Hypothalamus (tissue), 51 donors: ENCODE measurements at regions not wholly inside any gene's neighbourhood (a gene's known extent, or its start where the extent isn't known, plus 50 kb on each side); places are given as distances from the start of the nearest gene placed in this dataset.
"Not testable (repeated sequence)": the region's sequence is repeated elsewhere in the genome, so short reads cannot be mapped to it uniquely, and the experiment has no call there.

ENCODE experiments used
- DNase-seq, 51 donors: peaks; one replicate each; lab custom pipeline; 2025; lab: John Stamatoyannopoulos, UW

DNA sequence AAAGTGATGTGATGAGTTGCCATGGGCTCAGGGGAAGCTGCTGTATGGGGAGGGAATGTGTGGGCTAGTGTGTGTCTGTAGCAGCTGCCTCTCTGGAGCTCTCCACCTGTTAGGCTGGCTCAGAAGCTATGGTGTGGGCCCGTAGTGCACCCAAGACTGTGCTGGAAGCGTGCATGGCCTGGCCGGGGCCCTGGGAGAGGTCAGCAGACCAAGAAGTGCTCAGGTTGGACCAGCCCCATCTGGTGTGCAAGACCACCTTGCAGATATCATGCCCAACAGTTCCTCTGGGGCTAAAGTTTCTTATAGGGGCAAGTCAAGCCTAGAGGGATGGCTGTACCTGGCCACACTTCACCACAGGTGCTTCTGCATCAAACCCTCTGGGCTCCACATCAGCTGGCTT lies 274.4 kb upstream of the CCDC179 start:
- DNase-seq = no peak

DNA sequence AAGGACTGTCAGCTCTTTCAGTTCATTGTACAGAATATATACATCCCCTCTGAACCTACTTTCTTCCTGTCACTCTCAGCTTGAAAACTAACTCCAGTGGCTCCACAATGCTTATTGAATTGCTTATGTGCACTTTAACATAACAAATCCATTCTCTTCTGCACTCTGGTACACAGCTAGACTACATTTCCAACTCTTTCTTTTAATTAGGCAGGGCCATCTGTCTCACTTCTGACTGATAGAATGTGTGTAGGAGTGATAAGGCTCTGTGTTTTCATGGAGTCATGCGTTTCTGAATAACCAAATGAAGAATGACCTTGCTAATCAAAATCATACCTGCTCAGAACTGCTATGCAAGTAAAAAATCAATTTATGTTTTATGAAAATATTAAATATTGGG lies 278.5 kb upstream of the CCDC179 start:
- DNase-seq = no peak

DNA sequence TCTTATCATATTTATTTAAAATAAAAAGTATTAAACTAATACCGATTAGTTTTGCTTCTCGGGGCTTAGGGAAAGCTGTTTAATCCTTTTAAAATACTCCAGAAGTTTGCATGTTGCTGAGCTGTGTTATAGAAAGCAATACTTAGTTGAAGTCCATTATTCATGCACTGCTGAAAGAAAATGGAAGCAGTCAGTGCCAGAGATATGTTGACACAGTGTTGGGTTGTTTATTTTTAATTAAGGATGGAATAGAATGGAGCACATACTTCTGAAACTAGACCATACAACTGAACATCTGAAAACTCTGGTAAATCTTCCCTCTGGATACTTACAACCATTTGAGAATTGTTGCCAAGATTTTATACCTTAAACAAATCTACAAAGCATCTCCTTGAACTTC lies 282.7 kb upstream of the CCDC179 start:
- DNase-seq = no peak

DNA sequence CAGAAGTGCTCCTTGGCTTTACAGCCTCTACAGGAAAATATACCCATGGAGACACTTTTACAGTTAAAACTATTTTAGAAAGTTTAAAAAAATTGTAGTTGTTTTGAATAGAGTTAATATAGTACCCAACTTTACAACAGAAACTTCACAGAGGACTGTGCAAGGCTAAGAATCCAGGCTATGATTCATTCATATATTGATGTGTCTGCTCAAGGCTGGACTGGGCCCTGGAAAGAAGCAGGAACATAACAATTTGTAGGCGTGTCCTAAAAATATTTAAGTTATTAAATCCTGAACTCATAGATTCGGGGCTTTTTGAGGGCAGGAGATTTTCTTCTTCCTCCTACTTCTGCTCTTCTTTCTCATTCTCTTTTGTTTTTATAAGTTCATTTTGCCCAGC lies 291.5 kb upstream of the CCDC179 start:
- no peak for DNase-seq

DNA sequence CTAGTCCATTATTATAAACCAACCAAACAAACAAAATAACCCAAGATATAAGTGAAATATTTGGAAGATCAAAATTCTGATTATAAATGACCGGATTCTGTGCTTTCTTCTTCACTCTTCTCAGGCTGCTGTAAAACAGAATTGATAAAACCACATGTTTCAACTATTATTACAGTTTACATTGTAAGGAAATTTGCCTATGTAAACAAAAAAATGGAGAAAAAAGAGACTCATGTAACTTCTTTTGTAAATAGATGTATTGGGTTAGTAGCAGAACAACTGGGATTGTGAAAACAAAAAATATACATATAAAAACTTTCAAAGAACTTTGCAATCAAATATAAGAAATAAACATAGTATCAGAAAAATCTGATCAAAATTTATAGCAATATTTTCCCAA lies 295.2 kb upstream of the CCDC179 start:
- no peak for DNase-seq

DNA sequence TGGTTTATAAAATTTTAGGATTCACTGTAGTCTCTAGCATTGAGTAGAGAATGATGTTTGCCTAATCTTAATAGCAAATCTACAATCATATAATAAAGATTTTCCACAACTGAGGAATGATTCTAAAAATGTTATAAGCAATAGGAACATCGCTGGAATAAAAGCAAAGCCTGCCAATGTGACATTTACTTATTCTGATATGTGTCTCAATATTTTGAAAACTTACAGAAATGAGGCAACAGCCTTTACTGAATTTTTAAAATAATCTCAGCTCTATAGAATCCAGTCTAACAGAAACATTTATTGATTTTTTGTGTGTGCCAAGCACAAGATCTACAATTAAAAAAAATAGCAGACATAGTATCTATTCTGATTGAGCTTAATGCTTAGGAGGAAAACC lies 303.7 kb upstream of the CCDC179 start:
- DNase-seq = no peak

DNA sequence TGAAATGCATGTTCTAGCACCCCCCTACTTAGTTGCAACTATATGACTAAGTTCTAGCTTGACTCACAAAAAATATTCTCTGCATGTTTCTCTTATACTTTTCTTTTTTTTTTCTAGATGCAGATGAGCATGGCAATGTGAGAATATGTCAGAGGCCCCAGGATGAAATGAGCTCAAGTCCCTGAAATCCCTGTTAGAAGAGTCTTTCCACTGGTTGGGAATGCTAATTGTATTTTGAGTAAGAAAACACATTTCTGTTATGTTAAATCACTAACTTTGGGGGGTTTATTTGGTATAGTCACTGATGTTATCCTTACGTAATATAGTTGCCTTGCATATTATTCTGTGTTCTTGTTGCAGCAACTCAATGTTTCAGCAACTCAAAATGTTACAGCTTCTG lies 306.1 kb upstream of the CCDC179 start:
- DNase-seq = no peak

DNA sequence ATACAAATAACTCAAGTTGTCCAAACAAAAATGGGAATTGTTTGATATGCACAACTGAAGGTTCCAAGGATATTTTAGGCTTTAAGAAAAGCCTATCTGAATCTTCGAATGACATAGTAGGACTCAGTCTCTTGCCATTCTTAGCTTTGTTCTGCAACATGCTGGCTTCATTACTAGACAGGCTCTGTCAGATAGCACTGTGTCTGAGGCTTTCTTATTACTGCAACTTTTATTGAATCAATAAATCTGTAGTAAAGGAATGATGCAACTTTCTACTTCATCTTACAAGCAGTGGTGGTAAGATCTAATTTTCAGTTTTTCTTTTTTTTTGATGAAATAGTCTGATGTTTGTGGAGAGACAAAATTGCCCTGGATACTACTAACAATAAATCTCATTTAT lies 319.3 kb upstream of the CCDC179 start:
- DNase-seq = no peak

DNA sequence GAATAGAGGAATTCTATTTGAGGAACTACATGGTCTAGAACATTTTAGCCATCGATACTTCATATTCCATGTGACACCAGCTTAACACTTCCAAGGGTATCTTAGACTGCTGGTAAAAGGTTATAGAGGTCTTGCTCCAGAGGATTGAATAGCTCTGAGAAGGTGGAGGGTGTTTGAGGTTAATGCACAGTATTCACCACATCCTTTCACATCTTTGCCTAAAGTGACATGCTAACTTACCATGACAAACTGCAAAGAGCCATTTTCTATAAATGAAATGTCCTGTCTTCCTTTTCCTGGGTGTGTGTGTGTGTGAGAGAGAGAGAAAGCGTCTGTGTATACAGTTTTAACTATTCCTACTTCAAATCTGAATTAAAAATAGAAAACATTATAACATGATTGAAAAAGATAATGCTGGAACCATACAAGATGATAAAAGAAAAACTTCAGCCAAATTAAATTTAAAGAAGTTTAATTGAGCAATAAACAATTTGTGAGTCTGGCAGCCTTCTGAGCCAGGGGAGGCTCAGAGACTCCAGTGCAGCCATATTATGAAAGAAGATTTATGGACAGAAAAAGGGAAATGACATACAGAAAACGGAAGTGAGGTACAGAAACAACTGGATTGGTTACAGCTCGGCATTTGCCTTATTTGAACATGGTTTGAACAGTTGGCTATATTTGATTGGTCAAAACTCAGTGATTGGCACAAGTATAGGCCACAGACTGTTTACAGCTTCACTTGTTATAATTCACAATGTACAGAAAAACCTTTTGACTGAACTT lies 320.9 kb upstream of the CCDC179 start:
- DNase-seq = no peak

DNA sequence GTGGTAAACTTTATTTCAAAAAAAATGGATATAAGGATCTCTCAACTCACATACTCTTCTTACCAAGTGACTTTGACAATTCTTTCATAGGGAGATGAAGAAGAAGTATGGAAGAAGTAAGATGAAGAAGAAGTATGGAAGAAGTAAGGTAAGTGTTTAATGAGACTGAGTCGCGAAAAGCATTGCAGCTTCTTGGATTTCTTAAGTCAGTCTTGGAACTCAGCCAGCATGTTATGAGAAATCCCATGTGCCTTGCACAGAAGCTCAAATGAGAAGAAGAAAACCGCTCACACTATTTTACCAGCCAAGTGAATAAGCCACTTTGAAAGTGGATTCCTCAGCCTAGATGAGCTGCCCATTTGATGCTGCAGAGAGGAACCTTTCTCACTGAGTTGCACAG lies 332.0 kb upstream of the CCDC179 start:
- no peak for DNase-seq

DNA sequence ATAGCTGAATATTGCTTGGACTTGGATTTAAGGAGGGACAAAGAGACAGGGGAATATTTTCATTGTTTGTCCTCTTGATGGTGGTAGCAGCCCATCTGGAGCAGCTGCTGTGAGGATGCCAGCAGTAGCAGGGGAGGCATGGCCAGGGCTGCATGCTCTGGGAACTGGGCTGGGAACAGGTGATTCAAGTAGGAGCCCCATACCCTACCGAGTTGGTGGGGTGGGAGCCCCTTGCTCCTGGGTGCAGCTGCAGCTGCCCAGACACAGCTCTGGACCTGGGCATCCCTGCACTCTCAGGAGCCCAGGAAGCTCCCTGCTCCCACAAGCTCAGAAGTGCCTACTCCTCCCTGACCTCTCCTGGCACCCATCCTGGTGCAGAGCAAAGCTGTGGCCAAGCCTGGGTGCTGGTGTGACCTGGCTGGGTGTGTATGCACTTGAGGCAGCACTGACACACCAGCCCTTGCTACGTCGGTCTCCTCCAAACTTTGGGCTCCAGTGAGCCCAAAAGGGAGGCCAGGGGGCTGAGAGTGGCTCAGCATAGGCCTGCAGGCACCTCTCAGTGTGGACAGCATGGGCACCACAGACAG lies 341.8 kb upstream of the CCDC179 start:
- DNase-seq = no peak

DNA sequence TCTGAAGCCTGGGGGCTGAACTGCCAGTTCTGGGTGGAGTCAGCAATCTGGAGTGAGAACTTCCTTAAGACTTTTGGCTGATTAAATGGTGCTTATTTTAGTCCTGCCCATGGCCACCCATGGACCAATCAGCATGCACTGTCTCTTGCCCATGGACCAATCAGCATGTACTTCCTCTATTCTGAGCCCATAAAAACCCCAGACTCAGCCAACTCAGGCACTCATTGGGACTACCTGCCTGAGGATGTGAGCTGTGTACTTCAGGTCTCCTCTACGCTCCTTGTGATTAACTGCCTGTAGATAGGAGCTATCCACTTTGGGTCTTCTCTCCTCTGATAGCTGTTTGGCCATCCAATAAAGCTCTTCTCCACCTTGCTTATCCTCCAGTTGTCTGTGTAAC lies 342.3 kb upstream of the CCDC179 start:
- DNase-seq = no peak

DNA sequence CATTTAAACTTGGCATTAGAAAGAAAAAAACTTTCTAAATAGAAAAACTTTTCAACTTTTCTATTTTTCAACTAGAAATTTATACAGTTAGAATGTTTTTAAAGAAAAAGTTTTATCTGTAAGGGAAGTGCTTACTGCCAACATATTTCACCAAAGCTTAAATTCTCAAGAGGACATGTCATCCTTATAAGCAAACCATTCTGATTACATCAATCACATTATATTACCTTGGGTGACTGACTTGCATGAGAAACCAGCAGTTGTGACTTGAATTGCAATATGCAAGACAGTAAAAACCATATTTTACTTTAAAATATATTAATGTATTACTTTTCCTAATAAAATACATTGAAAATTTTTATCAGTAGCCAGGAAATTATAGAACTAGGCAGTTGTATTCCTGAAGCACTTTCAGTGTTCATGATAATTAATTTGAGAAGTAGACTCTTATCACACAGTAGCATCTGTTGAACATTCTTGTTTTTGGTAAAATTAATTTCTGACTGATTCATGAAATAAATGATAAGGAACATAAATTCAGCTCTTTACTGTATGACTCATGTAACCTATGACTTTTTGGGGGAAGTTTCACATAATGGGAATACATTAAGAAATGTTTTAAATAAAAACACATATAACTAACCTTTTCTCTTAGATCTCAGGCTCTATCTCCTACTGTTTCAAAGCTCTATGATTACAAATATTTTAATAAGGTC lies 345.0 kb upstream of the CCDC179 start:
- DNase-seq = no peak

DNA sequence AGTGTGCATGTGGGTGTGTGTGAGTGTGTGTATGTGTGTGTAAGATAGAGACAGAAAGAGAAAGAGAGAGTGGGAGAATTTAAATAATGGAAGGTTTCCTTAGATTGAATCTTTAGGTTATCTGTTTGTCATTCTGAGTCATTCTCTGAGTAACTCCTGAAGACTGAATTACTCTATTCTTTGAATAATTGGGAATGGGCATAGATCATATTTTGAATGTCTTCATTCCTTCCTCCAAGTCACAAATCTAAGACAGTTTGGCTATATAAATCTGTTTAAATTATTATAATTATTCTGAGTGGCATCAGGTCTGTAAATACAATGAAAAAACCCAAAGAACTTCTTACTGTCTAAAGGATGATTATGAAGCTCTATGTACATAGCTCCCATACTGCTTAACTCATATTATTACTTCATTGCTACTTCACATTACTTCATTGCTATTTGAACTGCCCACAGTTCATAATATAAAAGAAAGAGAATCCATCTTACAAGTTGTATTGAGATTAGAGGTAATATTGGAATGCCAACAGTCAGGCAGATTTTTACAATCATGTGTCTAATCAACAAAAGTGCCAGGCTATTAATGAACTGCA lies 346.6 kb upstream of the CCDC179 start:
- DNase-seq = no peak

DNA sequence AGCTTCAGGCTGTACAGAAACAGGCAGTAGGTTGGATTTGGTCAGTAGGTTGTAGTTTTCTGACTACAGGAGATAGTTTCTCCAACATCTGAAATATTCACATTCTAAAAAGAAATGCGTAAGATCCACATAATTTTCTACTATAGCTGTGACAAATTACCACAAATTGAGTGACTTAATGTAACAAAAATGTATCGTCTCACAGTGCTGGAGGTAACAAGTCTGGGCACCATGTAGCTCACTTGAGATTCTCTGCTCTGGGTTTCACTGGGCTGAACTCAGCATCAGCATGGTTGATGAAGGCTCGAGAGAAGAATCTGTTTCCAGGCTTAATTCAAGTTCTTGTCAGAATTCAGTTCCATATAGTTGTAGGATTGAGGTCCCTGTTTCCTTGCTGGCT lies 350.9 kb upstream of the CCDC179 start:
- DNase-seq = no peak

DNA sequence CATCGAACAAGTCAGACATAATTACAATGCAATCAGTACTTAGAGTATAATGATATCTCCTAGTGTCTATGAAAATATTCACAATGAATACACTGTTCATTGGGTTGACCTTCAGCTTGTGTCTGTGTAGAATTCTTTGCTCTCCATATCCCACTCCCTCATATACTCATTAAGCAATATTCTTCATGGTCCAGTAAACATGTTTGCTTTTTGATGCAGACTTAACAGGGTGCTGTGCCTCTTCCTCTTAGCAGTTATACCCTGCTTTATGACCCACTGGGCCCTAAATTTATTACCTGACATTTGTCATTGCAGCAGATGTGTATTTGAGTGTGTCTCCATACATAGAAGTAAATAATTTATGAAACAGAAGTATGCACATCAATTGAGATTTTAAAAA lies 352.5 kb upstream of the CCDC179 start:
- no peak for DNase-seq

DNA sequence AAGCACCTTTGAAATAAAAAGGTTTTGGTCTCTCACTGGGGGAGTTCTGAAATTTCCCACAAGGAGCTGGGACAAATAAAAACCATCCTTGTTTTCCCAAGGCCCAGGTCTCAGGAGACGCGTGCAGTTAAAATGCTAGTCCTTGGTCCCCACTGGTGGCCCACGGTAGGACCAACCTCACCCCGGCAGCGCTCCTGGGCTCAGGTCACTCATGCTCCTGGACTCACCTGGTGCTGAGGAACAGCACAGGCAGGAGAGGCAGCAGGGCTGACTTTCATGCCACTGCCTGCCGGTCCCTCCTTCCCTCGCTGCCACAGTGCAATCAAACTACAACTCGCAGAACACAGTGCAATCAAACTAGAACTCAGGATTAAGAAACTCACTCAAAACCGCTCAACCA lies 356.8 kb upstream of the CCDC179 start:
- no peak for DNase-seq

DNA sequence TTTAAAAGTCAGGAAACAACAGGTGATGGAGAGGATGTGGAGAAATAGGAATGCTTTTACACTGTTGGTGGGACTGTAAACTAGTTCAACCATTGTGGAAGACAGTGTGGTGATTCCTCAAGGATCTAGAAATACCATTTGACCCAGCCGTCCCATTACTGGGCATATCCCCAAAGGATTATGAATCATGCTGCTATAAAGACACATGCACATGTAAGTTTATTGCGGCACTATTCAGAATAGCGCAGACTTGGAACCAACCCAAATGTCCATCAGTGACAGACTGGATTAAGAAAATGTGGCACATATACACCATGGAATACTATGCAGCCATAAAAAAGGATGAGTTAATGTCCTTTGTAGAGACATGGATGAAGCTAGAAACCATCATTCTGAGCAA lies 359.8 kb upstream of the CCDC179 start:
- DNase-seq = not testable (repeated sequence)

DNA sequence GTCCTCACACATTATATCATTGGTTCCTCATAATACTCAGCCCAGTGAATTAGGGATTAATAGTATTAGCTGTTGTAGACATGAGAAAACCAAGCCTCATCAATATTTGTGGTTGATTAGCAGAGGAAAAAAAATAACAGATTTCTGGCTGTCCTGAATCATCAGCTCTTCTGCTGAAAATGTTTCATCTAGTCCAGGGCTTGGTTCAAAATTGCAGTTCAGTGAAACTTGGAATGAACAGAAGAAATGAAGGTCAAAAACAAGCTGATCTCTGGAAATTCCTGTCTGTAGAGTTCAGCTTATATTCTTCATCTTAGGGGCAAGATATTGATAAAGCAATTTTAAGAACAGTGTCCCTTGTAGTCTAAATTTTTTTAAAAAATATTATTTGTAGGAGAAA lies 361.1 kb upstream of the CCDC179 start:
- peak in 1 of 51 donors; percentile 3 for DNase-seq

DNA sequence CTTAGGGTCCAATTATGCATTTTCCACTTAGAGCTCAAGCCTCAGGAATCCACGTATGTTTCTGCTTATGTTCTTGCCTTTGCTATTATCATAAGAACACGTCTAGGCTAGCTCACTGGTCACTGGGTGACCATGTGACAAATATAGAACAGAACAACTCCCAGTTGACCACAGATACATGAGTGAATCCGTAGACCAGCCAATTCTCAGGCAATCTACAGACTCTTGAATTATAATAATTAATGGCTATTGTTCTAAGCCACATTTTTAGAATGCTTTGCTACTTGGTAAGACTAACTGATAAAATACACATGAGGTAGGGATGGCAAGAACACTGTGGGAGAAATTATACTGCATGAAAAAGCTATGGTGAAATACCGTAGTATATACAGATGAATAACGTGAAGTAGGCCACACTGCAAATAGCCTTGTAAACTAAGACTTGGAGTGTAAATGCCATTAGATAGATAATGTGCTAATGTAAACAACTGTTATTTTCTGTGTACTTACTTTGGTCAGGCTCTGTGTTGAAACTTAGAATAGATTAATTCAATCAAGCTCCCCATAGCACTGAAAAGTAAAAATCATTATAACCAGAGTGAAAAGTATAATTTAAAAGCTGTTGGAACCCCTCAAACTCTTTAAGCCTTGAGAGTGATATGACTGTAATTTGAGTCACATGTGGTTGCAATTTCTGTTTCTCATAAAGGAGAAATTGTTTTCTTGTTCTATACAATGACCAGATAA lies 366.2 kb upstream of the CCDC179 start:
- DNase-seq = no peak

DNA sequence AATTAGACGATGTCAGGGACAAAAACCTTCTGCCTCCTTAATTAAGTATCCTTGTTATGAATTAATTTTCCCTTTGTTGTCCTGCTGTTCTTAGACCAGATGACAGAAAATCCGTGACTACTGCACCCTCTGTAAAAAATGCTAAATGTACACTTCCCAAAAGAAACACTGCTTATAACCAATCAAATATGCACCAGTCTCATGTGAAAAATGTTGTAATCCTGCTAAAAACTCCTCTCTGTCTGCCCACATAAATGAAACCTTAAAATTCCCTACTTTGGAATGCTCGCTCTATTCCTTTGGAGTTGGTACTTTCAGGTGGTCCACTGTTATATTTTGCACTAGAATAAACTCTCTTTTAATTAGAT lies 366.8 kb upstream of the CCDC179 start:
- no peak for DNase-seq
